Glutamatergic neuron (in vitro differentiated cells): ENCODE measurements at regions not wholly inside any gene's neighbourhood (a gene's known extent, or its start where the extent isn't known, plus 50 kb on each side); places are given as distances from the start of the nearest gene placed in this dataset.

Experiments
- DNase-seq: peaks from one replicate; pipeline ENCODE4 v3.0.0; 2022
- H3K27ac Mint-ChIP-seq: one replicate; pipeline ENCODE4 v1.8.0; 2020; ENCODE audit warnings: mild to moderate bottlenecking, mixed read lengths, inconsistent platforms; ENCODE audit not compliant: unreplicated experiment
- H3K27me3 Mint-ChIP-seq: one replicate; pipeline ENCODE4 v1.8.0; 2020; ENCODE audit warnings: mild to moderate bottlenecking, moderate library complexity, mixed read lengths, inconsistent platforms; ENCODE audit not compliant: unreplicated experiment
- H3K36me3 Mint-ChIP-seq: one replicate; pipeline ENCODE4 v1.8.0; 2020; ENCODE audit warnings: mild to moderate bottlenecking, mixed read lengths, inconsistent platforms; ENCODE audit not compliant: unreplicated experiment
- H3K4me1 Mint-ChIP-seq: one replicate; pipeline ENCODE4 v1.8.0; 2020; ENCODE audit warnings: mild to moderate bottlenecking, low read depth, mixed read lengths, inconsistent platforms; ENCODE audit not compliant: unreplicated experiment
- H3K4me3 Mint-ChIP-seq: one replicate; pipeline ENCODE4 v1.8.0; 2020; ENCODE audit warnings: mild to moderate bottlenecking, mixed read lengths, inconsistent platforms; ENCODE audit not compliant: unreplicated experiment
- H3K9me3 Mint-ChIP-seq: one replicate; pipeline ENCODE4 v1.8.0; 2020; ENCODE audit warnings: mild to moderate bottlenecking, moderate library complexity, mixed read lengths, inconsistent platforms; ENCODE audit not compliant: unreplicated experiment
- TF ChIP-seq, protein P1 (sequence below): fragments of 200-600 bp; sonication (generic); IDR thresholded peaks from one replicate; pipeline ENCODE4 v1.5.0; 2021; ENCODE audit not compliant: partially characterized antibody, unreplicated experiment

- Mint-ChIP-seq H3K27ac (no peak overlapping the region), H3K9me3 (no peaks in the 10 kb centered on the region), H3K36me3 (no peaks in the 10 kb centered on the region), H3K4me1 (peaks cover 6% of the 10 kb centered on the region), H3K4me3 (no peak overlapping the region), H3K27me3 (peaks cover 2% of the 10 kb centered on the region)
- no peak for DNase-seq
- TF ChIP-seq, protein P1, sequence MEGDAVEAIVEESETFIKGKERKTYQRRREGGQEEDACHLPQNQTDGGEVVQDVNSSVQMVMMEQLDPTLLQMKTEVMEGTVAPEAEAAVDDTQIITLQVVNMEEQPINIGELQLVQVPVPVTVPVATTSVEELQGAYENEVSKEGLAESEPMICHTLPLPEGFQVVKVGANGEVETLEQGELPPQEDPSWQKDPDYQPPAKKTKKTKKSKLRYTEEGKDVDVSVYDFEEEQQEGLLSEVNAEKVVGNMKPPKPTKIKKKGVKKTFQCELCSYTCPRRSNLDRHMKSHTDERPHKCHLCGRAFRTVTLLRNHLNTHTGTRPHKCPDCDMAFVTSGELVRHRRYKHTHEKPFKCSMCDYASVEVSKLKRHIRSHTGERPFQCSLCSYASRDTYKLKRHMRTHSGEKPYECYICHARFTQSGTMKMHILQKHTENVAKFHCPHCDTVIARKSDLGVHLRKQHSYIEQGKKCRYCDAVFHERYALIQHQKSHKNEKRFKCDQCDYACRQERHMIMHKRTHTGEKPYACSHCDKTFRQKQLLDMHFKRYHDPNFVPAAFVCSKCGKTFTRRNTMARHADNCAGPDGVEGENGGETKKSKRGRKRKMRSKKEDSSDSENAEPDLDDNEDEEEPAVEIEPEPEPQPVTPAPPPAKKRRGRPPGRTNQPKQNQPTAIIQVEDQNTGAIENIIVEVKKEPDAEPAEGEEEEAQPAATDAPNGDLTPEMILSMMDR = no peak
Measured at GRCh38 chr1:36711480-36711879, 228.8 kb upstream of the CSF3R start.

- Mint-ChIP-seq H3K9me3 (no peaks in the 10 kb centered on the region), H3K36me3 (no peaks in the 10 kb centered on the region), H3K27ac (no peak overlapping the region), H3K27me3 (peaks cover 3% of the 10 kb centered on the region), H3K4me3 (no peak overlapping the region), H3K4me1 (peaks cover 6% of the 10 kb centered on the region)
- no peak for DNase-seq
- TF ChIP-seq, protein P1 = no peak
Measured at GRCh38 chr1:36710951-36711350, 228.2 kb upstream of the CSF3R start.

DNA sequence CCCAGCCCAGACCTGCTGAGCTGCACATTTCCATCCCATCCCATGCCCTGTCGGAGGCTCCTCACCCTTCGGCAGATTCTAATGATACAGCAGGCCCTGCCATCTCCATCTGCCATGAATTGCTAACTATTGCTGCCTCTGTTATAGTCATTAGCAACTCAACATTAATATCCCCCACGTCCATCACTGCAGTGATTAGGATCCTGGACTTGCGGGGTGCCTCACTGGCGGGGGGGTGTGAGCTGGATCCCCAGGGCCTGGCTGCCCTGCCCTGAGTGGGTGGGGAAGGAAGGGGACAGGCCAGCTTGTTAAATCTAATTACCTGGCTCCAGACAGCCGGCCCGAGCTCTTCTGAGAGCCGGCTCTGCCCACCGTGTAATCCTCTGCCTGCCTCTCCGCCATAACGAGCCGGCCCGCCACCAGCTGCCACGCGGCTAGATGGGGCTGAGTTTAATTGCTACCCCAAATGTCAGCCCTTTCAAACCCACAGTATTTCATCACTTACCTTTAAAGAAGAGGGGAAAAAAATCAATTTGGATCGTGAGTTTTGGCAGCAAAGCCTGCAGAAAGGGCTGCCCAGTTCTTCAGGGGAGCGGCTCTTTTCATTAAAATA, 227.3 kb upstream of the CSF3R start:
- Mint-ChIP-seq H3K27me3 (peaks cover 5% of the 10 kb centered on the region), H3K9me3 (no peaks in the 10 kb centered on the region), H3K36me3 (no peaks in the 10 kb centered on the region), H3K4me1 (peaks cover 8% of the 10 kb centered on the region), H3K4me3 (no peak overlapping the region), H3K27ac (peak overlapping the region; percentile 63)
- TF ChIP-seq, protein P1 = no peak
- DNase-seq = peak; percentile 45

- Mint-ChIP-seq H3K4me3 (no peak overlapping the region), H3K9me3 (no peaks in the 10 kb centered on the region), H3K4me1 (peaks cover 17% of the 10 kb centered on the region), H3K27ac (no peak overlapping the region), H3K36me3 (no peaks in the 10 kb centered on the region), H3K27me3 (peaks cover 5% of the 10 kb centered on the region)
- DNase-seq = no peak
- TF ChIP-seq, protein P1 = no peak
Measured at GRCh38 chr1:36708587-36708986, 225.9 kb upstream of the CSF3R start.

- H3K27me3 Mint-ChIP-seq = peaks cover 5% of the 10 kb centered on the region
- TF ChIP-seq, protein P1 = no peak
Measured at GRCh38 chr1:36707221-36707620, 224.5 kb upstream of the CSF3R start.

More at GRCh38 chr1:36707221-36707620, 224.5 kb upstream of the CSF3R start:
- Mint-ChIP-seq H3K36me3 (no peaks in the 10 kb centered on the region), H3K9me3 (no peaks in the 10 kb centered on the region), H3K27ac (no peak overlapping the region), H3K4me1 (peaks cover 20% of the 10 kb centered on the region), H3K4me3 (no peak overlapping the region)
- no peak for DNase-seq
